GM23338 (cell line): ENCODE measurements at regions not wholly inside any gene's neighbourhood (a gene's known extent, or its start where the extent isn't known, plus 50 kb on each side); places are given as distances from the start of the nearest gene placed in this dataset.

Source experiments
- ATAC-seq: fragments of 200-7000 bp; cut with Tn5 transposase; 3 replicates; pipeline ENCODE4 v1.9.1; 2020
- DNase-seq: peaks from one replicate; pipeline ENCODE4 v3.0.0-alpha.2; 2015; ENCODE audit warnings: low spot score
- H2AFZ ChIP-seq: fragments of 200-600 bp; sonication (generic); 2 replicates; pipeline ENCODE4 v1.8.0; 2016; ENCODE audit warnings: antibody characterized with exemption, mild to moderate bottlenecking, moderate library complexity
- H3F3A ChIP-seq: fragments of 200-600 bp; sonication (generic); replicated peaks from 2 replicates; pipeline ENCODE4 v1.8.0; 2017; ENCODE audit warnings: antibody characterized with exemption, mixed run types, low read depth
- H3K27ac ChIP-seq: fragments of 200-600 bp; sonication (generic); 2 replicates; pipeline ENCODE4 v1.6.1; 2016; ENCODE audit warnings: low read depth
- H3K27me3 ChIP-seq: fragments of 200-600 bp; sonication (generic); 2 replicates; pipeline ENCODE4 v1.8.0; 2016; ENCODE audit warnings: mild to moderate bottlenecking, mixed run types, moderate library complexity; ENCODE audit not compliant: insufficient read depth
- H3K36me3 ChIP-seq: fragments of 200-600 bp; sonication (generic); 2 replicates; pipeline ENCODE4 v1.8.0; 2016; ENCODE audit warnings: mild to moderate bottlenecking; ENCODE audit not compliant: insufficient read depth
- H3K4me1 ChIP-seq: fragments of 200-600 bp; sonication (generic); 2 replicates; pipeline ENCODE4 v1.8.0; 2016; ENCODE audit warnings: mild to moderate bottlenecking, moderate library complexity; ENCODE audit not compliant: insufficient read depth
- H3K4me2 ChIP-seq: fragments of 200-600 bp; sonication (generic); 2 replicates; pipeline ENCODE4 v1.7.1; 2017; ENCODE audit warnings: mixed run types
- H3K4me3 ChIP-seq: fragments of 200-600 bp; sonication (generic); 2 replicates; pipeline ENCODE4 v1.6.1; 2016; ENCODE audit warnings: mixed run types
- H3K79me2 ChIP-seq: fragments of 200-600 bp; sonication (generic); replicated peaks from 2 replicates; pipeline ENCODE4 v1.8.0; 2017; ENCODE audit warnings: mild to moderate bottlenecking; ENCODE audit not compliant: insufficient read depth
- H3K9me2 ChIP-seq: fragments of 200-600 bp; sonication (generic); 2 replicates; pipeline ENCODE4 v1.8.0; 2017; ENCODE audit not compliant: insufficient read depth
- H4K20me1 ChIP-seq: fragments of 200-600 bp; sonication (generic); replicated peaks from 2 replicates; pipeline ENCODE4 v1.8.0; 2017; ENCODE audit warnings: mild to moderate bottlenecking; ENCODE audit not compliant: insufficient read depth
- H3K27ac Mint-ChIP-seq: 2 replicates; pipeline ENCODE4 v1.8.0; 2020; ENCODE audit warnings: inconsistent platforms, mild to moderate bottlenecking, moderate library complexity, mixed read lengths
- H3K27me3 Mint-ChIP-seq: 3 replicates; pipeline ENCODE4 v1.8.0; 2022; ENCODE audit warnings: low read depth, mild to moderate bottlenecking, moderate library complexity, mixed read lengths, inconsistent platforms; ENCODE audit not compliant: insufficient read depth, poor library complexity
- H3K36me3 Mint-ChIP-seq: 3 replicates; pipeline ENCODE4 v1.8.0; 2021; ENCODE audit warnings: low read depth, mild to moderate bottlenecking, inconsistent platforms, moderate library complexity, mixed read lengths
- H3K4me1 Mint-ChIP-seq: 3 replicates; pipeline ENCODE4 v1.8.0; 2020; ENCODE audit warnings: mild to moderate bottlenecking, inconsistent platforms, mixed read lengths
- H3K4me3 Mint-ChIP-seq: 3 replicates; pipeline ENCODE4 v1.8.0; 2021; ENCODE audit warnings: moderate library complexity, mild to moderate bottlenecking, inconsistent platforms, mixed read lengths
- H3K9me3 Mint-ChIP-seq: 3 replicates; pipeline ENCODE4 v1.8.0; 2020; ENCODE audit warnings: moderate library complexity, mild to moderate bottlenecking, inconsistent platforms, mixed read lengths
- CREB1 ChIP-seq: fragments of 250-450 bp; sonication (Bioruptor Pico); IDR thresholded peaks from 2 replicates; pipeline ENCODE4 v1.5.0; 2020; ENCODE audit warnings: low read depth, mild to moderate bottlenecking, moderate library complexity
- EZH2 ChIP-seq: fragments of 200-600 bp; sonication (generic); IDR thresholded peaks from one replicate; pipeline ENCODE4 v1.8.0; 2017; ENCODE audit warnings: antibody characterized with exemption, mild to moderate bottlenecking, low read depth; ENCODE audit not compliant: unreplicated experiment
- EZH2phosphoT487 ChIP-seq: fragments of 200-600 bp; sonication (generic); IDR thresholded peaks from one replicate; pipeline ENCODE4 v1.8.1; 2018; ENCODE audit warnings: antibody characterized with exemption; ENCODE audit not compliant: unreplicated experiment
- JUNB ChIP-seq: IDR thresholded peaks from one replicate; pipeline ENCODE4 v1.6.1; 2016; ENCODE audit warnings: antibody characterized with exemption; ENCODE audit not compliant: unreplicated experiment
- NANOG ChIP-seq: IDR thresholded peaks from 2 replicates; pipeline ENCODE4 v1.6.1; 2016; ENCODE audit warnings: antibody characterized with exemption, borderline replicate concordance
- POLR2AphosphoS5 ChIP-seq: IDR thresholded peaks from 2 replicates; pipeline ENCODE4 v1.6.1; 2016; ENCODE audit warnings: antibody characterized with exemption, low read depth
- STAT1 ChIP-seq: IDR thresholded peaks from one replicate; pipeline ENCODE4 v1.6.1; 2016; ENCODE audit warnings: antibody characterized with exemption; ENCODE audit not compliant: unreplicated experiment
- ZNF114 ChIP-seq: fragments of 250-450 bp; sonication (Bioruptor Pico); IDR thresholded peaks from 2 replicates; pipeline ENCODE4 v1.5.0; 2020; ENCODE audit warnings: mild to moderate bottlenecking, moderate library complexity
- ZNF331 ChIP-seq: fragments of 250-450 bp; sonication (Bioruptor Pico); IDR thresholded peaks from 2 replicates; pipeline ENCODE4 v1.5.0; 2020; ENCODE audit warnings: low read depth, mild to moderate bottlenecking, moderate library complexity
- TF ChIP-seq, protein P1 (sequence below): fragments of 250-450 bp; sonication (Bioruptor Pico); IDR thresholded peaks from 2 replicates; pipeline ENCODE4 v1.5.0; 2020; ENCODE audit warnings: mild to moderate bottlenecking, moderate library complexity
- TF ChIP-seq, protein P2 (sequence below), 2 experiments: fragments of 200-600 bp in 1 of 2; sonication (generic) in 1 of 2; conservative IDR thresholded peaks; 2 replicates each; pipeline versions ENCODE4 v1.5.1 to v1.6.1; 2016 to 2017; ENCODE audit warnings: antibody characterized with exemption in 2 of 2, low read depth in 2 of 2, mild to moderate bottlenecking in 2 of 2, moderate library complexity in 1 of 2
- TF ChIP-seq, protein P3 (sequence below): IDR thresholded peaks from 2 replicates; pipeline ENCODE4 v1.6.1; 2016; ENCODE audit warnings: antibody characterized with exemption
- TF ChIP-seq, protein P4 (sequence below): IDR thresholded peaks from one replicate; pipeline ENCODE4 v1.6.1; 2018; ENCODE audit warnings: antibody characterized with exemption; ENCODE audit not compliant: unreplicated experiment

DNA sequence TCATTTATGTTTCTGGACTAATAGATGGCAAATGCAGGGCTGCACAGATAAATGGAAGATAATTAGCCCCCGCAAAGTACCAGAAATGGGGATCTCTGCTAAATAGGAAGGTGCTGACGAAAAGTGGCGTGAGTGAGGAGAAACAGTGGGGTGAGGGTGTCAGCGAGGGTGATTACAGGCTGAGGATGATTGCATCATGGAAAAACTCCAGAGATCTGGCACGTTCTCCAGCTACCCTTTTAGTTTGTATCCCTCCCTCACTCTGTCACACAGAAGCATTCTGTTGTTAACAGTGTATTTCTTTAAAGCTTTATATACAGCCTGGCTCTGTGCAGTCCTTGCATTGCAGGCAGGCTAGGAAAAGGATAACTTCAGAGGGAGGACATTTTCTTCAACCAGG is 309.6 kb upstream of the DDX53 start (continued):
- TF ChIP-seq JUNB (no peak), CREB1 (CRISPR knock-in tag) (no peak), ZNF331 (CRISPR knock-in tag) (no peak), ZNF114 (CRISPR knock-in tag) (no peak)
- TF ChIP-seq, protein P1, sequence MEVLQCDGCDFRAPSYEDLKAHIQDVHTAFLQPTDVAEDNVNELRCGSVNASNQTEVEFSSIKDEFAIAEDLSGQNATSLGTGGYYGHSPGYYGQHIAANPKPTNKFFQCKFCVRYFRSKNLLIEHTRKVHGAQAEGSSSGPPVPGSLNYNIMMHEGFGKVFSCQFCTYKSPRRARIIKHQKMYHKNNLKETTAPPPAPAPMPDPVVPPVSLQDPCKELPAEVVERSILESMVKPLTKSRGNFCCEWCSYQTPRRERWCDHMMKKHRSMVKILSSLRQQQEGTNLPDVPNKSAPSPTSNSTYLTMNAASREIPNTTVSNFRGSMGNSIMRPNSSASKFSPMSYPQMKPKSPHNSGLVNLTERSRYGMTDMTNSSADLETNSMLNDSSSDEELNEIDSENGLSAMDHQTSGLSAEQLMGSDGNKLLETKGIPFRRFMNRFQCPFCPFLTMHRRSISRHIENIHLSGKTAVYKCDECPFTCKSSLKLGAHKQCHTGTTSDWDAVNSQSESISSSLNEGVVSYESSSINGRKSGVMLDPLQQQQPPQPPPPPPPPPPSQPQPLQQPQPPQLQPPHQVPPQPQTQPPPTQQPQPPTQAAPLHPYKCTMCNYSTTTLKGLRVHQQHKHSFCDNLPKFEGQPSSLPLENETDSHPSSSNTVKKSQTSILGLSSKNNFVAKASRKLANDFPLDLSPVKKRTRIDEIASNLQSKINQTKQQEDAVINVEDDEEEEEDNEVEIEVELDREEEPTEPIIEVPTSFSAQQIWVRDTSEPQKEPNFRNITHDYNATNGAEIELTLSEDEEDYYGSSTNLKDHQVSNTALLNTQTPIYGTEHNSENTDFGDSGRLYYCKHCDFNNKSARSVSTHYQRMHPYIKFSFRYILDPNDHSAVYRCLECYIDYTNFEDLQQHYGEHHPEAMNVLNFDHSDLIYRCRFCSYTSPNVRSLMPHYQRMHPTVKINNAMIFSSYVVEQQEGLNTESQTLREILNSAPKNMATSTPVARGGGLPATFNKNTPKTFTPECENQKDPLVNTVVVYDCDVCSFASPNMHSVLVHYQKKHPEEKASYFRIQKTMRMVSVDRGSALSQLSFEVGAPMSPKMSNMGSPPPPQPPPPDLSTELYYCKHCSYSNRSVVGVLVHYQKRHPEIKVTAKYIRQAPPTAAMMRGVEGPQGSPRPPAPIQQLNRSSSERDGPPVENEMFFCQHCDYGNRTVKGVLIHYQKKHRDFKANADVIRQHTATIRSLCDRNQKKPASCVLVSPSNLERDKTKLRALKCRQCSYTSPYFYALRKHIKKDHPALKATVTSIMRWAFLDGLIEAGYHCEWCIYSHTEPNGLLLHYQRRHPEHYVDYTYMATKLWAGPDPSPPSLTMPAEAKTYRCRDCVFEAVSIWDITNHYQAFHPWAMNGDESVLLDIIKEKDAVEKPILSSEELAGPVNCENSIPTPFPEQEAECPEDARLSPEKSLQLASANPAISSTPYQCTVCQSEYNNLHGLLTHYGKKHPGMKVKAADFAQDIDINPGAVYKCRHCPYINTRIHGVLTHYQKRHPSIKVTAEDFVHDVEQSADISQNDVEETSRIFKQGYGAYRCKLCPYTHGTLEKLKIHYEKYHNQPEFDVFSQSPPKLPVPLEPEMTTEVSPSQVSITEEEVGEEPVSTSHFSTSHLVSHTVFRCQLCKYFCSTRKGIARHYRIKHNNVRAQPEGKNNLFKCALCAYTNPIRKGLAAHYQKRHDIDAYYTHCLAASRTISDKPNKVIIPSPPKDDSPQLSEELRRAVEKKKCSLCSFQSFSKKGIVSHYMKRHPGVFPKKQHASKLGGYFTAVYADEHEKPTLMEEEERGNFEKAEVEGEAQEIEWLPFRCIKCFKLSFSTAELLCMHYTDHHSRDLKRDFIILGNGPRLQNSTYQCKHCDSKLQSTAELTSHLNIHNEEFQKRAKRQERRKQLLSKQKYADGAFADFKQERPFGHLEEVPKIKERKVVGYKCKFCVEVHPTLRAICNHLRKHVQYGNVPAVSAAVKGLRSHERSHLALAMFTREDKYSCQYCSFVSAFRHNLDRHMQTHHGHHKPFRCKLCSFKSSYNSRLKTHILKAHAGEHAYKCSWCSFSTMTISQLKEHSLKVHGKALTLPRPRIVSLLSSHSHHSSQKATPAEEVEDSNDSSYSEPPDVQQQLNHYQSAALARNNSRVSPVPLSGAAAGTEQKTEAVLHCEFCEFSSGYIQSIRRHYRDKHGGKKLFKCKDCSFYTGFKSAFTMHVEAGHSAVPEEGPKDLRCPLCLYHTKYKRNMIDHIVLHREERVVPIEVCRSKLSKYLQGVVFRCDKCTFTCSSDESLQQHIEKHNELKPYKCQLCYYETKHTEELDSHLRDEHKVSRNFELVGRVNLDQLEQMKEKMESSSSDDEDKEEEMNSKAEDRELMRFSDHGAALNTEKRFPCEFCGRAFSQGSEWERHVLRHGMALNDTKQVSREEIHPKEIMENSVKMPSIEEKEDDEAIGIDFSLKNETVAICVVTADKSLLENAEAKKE (CRISPR knock-in tag): no peak

DNA sequence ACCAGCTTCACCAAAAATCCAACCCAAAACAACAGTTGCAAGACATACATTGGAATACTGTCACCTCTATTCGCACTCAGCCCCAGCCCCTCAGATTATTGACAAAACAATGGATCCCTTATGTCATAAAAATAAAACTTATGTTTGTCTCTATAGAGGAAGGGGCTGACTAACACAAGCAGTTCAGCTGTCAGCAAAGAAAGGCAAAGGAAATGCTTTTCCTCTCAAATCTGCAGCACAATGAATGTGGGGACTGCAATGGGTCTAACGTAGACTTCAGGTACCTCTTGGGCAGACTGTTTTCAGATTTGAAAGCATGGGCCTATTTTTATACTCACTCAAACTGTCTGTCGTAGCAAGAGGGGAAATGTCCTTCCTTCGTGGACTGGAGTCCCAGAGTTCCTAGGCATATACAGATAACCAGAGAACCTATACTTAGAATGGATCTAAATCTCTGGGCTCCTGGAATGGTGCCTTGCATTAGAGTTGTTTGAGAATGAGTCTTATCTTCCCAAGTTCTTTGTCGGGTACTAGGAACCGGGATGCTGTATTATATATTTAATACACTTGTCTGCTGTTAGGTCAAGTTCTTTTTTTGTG is 307.7 kb upstream of the DDX53 start:
- no peak for ATAC-seq
- Histone ChIP-seq H3K27me3 (no peaks in the 10 kb centered on the region), H3K4me3 (no peak overlapping the region), H3K27ac (no peak overlapping the region), H3K4me2 (no peak overlapping the region), H3K36me3 (no peaks in the 10 kb centered on the region; the same call in 1 of the 2 replicates), H4K20me1 (no peaks in the 10 kb centered on the region), H3K9me2 (peaks cover 4% of the 10 kb centered on the region; the same call in 1 of the 2 replicates), H3K79me2 (no peaks in the 10 kb centered on the region), H3F3A (no peaks in the 10 kb centered on the region), H2AFZ (no peak overlapping the region), H3K4me1 (peaks cover 9% of the 10 kb centered on the region)
- no peak for DNase-seq
- H3K27ac Mint-ChIP-seq: no peak overlapping the region
- peaks cover 25% of the 10 kb centered on the region for H3K4me1 Mint-ChIP-seq
- H3K27me3 Mint-ChIP-seq: peaks cover 2% of the 10 kb centered on the region
- H3K36me3 Mint-ChIP-seq: no peaks in the 10 kb centered on the region
- no peaks in the 10 kb centered on the region for H3K9me3 Mint-ChIP-seq
- no peak overlapping the region for H3K4me3 Mint-ChIP-seq
- TF ChIP-seq, protein P2, sequence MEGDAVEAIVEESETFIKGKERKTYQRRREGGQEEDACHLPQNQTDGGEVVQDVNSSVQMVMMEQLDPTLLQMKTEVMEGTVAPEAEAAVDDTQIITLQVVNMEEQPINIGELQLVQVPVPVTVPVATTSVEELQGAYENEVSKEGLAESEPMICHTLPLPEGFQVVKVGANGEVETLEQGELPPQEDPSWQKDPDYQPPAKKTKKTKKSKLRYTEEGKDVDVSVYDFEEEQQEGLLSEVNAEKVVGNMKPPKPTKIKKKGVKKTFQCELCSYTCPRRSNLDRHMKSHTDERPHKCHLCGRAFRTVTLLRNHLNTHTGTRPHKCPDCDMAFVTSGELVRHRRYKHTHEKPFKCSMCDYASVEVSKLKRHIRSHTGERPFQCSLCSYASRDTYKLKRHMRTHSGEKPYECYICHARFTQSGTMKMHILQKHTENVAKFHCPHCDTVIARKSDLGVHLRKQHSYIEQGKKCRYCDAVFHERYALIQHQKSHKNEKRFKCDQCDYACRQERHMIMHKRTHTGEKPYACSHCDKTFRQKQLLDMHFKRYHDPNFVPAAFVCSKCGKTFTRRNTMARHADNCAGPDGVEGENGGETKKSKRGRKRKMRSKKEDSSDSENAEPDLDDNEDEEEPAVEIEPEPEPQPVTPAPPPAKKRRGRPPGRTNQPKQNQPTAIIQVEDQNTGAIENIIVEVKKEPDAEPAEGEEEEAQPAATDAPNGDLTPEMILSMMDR (conservative IDR thresholded peaks at IDR 0.05; ENCODE audit: low read depth in 2 of 2): no peak
- TF ChIP-seq, protein P3, sequence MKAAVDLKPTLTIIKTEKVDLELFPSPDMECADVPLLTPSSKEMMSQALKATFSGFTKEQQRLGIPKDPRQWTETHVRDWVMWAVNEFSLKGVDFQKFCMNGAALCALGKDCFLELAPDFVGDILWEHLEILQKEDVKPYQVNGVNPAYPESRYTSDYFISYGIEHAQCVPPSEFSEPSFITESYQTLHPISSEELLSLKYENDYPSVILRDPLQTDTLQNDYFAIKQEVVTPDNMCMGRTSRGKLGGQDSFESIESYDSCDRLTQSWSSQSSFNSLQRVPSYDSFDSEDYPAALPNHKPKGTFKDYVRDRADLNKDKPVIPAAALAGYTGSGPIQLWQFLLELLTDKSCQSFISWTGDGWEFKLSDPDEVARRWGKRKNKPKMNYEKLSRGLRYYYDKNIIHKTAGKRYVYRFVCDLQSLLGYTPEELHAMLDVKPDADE: no peak
- TF ChIP-seq CREB1 (CRISPR knock-in tag) (no peak), ZNF114 (CRISPR knock-in tag) (no peak), JUNB (no peak), STAT1 (no peak), EZH2phosphoT487 (no peak), EZH2 (no peak), ZNF331 (CRISPR knock-in tag) (no peak), NANOG (no peak), POLR2AphosphoS5 (no peak)
- TF ChIP-seq, protein P4, sequence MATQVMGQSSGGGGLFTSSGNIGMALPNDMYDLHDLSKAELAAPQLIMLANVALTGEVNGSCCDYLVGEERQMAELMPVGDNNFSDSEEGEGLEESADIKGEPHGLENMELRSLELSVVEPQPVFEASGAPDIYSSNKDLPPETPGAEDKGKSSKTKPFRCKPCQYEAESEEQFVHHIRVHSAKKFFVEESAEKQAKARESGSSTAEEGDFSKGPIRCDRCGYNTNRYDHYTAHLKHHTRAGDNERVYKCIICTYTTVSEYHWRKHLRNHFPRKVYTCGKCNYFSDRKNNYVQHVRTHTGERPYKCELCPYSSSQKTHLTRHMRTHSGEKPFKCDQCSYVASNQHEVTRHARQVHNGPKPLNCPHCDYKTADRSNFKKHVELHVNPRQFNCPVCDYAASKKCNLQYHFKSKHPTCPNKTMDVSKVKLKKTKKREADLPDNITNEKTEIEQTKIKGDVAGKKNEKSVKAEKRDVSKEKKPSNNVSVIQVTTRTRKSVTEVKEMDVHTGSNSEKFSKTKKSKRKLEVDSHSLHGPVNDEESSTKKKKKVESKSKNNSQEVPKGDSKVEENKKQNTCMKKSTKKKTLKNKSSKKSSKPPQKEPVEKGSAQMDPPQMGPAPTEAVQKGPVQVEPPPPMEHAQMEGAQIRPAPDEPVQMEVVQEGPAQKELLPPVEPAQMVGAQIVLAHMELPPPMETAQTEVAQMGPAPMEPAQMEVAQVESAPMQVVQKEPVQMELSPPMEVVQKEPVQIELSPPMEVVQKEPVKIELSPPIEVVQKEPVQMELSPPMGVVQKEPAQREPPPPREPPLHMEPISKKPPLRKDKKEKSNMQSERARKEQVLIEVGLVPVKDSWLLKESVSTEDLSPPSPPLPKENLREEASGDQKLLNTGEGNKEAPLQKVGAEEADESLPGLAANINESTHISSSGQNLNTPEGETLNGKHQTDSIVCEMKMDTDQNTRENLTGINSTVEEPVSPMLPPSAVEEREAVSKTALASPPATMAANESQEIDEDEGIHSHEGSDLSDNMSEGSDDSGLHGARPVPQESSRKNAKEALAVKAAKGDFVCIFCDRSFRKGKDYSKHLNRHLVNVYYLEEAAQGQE: no peak
